ENCODE measurements at regions not wholly inside any gene's neighbourhood (a gene's known extent, or its start where the extent isn't known, plus 50 kb on each side); places are given as distances from the start of the nearest gene placed in this dataset.
"Not testable (repeated sequence)": the region's sequence is repeated elsewhere in the genome, so short reads cannot be mapped to it uniquely, and the experiment has no call there.

DNA sequence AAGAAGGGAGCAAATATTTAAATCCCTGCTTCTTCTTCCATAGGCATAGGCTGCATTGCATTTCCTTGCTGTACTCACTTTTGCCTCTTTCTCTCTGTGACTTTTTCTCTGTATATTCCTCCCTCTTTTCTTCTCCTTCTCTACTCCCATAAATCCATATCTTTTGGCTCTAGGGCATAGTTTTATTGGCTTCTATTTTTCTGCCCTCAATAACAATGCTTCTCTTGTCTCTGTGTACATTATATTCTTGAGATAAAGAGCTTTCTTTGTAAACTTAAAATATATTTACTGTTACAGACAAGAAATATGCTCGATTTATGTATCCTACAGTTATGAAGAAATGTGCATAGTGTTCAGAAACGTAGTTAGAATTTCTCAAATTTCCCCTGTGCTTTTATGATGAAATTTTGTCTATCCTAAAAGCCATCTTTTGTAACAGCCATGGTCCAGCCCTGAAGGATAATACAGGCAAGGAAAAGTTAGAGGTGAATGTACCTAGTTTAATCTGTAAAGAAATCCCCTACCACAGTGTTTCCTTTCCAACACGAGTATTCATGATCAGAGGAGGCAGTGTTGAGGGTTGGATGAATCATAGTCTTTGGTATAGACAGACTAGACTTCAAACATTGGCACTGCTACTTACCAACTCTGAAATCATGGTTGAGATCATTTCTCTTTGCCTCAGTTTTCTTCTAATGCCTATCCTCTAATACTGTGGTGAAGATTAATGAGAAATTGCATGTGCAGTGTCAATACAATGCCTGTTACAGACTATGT, 173.3 kb upstream of the FAR2 start:
- DNase-seq (ENCODE audit: low read depth, low spot score): no peak

DNA sequence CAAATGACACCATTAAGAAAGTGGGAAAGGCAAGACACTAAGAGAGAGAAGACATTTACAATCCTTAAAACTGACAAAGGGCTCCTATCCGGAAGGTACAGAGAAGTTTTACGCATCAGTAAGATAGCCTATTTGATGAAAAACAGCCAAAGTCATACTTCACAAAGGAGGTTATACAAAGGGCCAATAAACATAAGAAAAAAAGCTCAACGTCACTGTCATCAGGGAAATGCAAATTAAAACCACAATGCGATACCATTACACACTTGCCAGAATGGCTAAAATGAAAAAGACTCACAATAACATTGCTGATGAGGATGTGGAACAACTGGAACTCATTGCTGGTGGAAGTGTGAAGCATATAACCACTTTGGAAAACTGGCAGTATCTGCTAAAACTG, 168.6 kb upstream of the FAR2 start:
- no peak for DNase-seq (ENCODE audit: low read depth, low spot score)

DNA sequence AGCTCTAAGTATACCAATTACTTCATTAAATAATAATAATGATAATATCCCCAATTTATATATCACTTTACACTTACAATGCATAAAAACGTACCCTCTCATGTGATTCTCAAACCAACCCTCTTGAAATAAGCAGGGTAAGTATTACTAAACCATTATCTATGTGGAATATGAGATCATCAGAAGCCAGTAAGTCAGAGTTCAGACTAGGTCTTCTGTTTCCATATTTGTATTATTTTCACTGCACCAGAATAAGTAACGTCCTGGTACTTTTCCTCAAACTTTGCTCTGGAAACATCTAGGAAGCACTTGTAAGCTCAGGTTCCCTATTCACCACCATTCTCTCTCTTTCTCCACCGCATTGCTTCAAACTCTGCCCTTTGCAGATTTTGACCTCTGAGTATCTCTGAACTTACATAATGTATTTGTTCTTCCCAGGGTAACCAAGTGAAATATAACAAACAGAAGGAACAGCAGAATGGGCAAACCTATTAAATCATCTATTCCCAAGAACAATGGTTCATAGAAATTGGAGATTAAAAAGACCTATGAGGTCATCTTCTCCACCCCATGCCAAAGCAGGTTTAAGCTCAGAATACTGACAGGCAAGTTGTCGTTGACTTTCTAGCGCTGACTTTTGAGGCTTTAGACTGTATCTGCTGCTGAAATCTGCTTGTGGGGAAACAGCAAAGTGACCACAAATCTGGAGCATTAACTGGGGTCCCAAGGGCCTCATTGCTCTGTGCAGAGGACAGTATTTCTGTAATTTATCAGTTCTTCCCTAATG, 161.3 kb upstream of the FAR2 start:
- no peak for DNase-seq (ENCODE audit: low read depth, low spot score)

- no peak for DNase-seq (ENCODE audit: low read depth, low spot score)
These were observed 160.8 kb upstream of the FAR2 start for GRCh38 chr12:28988325-28988704.

GRCh38 chr12:28991626-28992025, 157.5 kb upstream of the FAR2 start:
- DNase-seq (ENCODE audit: low read depth, low spot score): no peak

- DNase-seq (ENCODE audit: low read depth, low spot score): no peak
These were observed 155.4 kb upstream of the FAR2 start for GRCh38 chr12:28993720-28994119.

GRCh38 chr12:28994179-28994715, 154.8 kb upstream of the FAR2 start:
- DNase-seq (ENCODE audit: low read depth, low spot score): no peak

- no peak for DNase-seq (ENCODE audit: low read depth, low spot score)
These were observed 152.4 kb upstream of the FAR2 start for GRCh38 chr12:28996688-28997087.

- no peak for DNase-seq (ENCODE audit: low read depth, low spot score)
These were observed 150.4 kb upstream of the FAR2 start for GRCh38 chr12:28998662-28999120.

DNA sequence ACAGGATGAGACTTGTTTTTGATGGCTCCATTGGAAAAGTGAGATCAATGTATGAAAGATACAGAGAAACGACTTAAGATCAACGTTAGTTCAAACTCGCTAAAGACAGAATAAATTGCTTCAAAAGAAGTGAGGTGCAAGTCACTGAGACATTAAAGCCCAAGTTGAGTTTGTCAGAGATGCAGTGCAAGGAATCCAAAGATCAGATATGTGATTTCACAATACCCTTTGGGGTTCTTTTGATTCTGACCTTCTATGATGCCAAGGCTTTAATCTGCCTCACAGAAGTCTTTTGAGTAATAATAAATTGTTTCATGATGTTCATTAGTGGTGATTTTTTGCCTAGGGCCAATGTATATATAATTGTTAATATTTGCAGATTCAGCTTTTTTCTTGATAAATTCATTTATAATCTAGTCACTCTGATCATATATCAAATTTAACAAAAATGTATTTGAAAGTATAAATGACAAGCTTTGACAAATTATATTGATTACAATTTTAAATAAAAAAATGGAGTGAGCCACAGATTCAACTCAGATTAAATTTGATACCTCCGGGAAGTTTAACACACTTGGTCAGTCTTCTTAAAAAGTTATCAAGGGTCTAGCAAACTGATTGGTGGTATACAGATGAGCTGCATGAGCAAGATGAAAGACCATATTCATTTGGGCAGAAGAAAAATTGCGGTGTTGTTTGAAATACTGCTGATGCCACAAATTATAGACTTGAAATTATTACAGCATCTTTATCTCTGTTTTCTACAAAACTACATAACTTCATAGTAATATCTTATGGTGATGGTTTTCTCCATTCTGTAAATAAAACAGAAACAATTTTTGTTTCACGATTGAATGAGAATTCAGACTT, 144.8 kb upstream of the FAR2 start:
- DNase-seq (ENCODE audit: low read depth, low spot score): no peak

DNA sequence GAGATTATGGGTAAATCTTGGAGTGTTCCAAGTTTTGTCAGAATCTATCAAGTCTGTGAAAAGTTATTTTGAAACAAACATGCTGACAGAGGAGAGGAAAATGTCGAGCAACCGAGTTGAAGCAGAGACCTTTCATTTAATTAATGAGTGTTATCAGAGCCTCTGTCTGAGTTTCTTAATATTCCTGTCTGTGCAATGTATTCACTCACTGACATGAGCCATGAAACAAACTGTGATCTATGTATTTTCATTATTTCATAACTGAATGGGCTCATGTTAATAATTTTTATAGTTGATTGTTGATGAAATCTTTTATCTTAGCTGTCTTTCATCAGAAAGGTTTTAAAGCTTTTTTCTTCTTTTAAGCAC, 144.2 kb upstream of the FAR2 start:
- no peak for DNase-seq (ENCODE audit: low read depth, low spot score)

- DNase-seq (ENCODE audit: low read depth, low spot score): no peak
These were observed 140.3 kb upstream of the FAR2 start for GRCh38 chr12:29008786-29009185.

DNA sequence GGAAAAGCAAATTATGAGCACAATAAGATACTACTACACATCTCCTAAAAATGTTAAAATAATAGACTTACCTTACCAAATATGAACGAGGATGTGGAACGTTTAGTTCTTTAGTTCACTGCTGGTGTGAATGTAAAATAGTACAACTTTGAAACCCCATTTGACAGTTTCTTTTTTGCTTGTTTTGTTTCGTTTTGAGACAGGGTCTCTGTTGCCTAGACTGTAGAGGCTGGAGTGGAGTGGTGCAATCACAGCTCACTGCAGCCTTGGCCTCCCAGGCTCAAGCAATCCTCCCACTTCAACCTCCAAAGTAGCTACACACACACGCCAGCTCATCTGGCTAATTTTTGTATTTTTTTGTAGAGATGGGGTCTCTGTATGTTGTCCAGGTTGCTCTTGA, 136.4 kb upstream of the FAR2 start:
- DNase-seq (ENCODE audit: low read depth, low spot score): no peak

GRCh38 chr12:29017532-29017931, 131.5 kb upstream of the FAR2 start:
- DNase-seq (ENCODE audit: low read depth, low spot score): not testable (repeated sequence)

DNA sequence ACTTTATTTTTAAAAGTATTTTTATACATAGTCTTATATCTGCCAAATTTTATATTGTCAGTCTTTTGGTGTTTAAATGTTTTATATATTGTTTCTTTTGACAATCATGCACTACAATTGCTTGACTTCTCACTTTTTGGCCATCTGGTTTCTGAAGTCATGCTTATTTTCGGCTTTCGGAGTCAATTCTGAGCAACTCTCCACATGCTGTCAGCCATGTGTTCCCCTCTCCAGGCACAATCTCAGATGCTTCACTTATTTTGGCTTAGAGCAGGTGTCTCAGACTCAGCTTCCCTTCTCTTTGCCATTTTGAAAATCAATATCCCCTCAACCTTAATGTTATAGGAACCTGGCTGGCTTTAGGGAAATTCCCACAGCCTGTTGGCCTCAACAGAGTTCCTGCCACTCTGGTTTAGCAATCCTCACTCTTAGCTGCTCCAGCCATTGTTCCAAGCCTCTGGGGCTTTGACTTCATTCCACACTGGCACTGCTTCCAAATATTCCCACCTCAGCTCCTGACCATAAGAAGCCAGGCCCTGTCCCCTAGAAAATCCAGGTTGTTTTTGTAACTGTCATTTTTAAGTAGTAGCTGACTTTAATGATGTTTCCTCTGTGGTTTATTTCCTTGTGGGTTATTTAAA, 125.5 kb upstream of the FAR2 start:
- DNase-seq (ENCODE audit: low read depth, low spot score): no peak

- no peak for DNase-seq (ENCODE audit: low read depth, low spot score)
These were observed 125.0 kb upstream of the FAR2 start for GRCh38 chr12:29024117-29024516.

- DNase-seq (ENCODE audit: low read depth, low spot score): no peak
These were observed 123.1 kb upstream of the FAR2 start for GRCh38 chr12:29025937-29026336.

- no peak for DNase-seq (ENCODE audit: low read depth, low spot score)
These were observed 122.7 kb upstream of the FAR2 start for GRCh38 chr12:29026419-29026818.

DNA sequence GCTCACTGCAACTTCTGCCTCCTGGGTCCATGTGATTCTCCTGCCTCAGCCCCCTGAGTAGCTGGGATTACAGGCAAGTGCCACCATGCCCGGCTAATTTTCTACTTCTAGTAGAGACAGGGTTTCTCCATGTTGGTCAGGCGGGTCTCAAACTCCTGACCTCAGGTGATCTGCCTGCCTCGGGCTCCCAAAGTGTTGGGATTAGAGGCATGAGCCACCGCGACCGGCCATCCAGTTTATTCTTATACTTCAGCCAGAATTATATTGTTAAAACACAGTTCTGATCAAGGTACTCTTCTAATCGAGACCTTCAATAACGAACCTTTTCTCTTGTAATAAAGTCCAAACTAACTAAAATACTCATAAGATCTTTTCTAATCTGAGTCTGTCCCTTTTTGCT, 119.6 kb upstream of the FAR2 start:
- DNase-seq (ENCODE audit: low read depth, low spot score): not testable (repeated sequence)

GRCh38 chr12:29030006-29030405, 119.1 kb upstream of the FAR2 start:
- no peak for DNase-seq (ENCODE audit: low read depth, low spot score)

DNA sequence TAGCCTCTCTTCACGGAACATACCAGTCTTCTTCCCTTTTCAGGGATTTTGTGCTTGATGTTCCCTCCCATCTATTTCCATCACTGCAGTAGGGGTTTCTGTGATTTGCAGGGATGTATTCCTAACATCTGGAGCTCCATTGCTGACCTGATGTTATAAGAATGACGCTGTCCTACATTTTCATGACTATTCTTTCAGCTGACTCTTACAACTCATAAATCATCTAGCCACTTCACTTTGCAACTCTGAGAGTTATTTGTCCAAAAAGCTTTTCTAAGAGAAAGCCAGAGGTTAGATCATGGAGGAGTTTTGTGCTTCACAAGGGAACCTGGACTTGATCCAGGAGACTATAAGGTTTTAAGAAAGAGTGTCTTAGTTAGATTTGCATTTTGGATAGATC, 116.6 kb upstream of the FAR2 start:
- DNase-seq (ENCODE audit: low read depth, low spot score): no peak

All from brain pericyte (primary cell).